ENCODE measurements at regions not wholly inside any gene's neighbourhood (a gene's known extent, or its start where the extent isn't known, plus 50 kb on each side); places are given as distances from the start of the nearest gene placed in this dataset.

DNA sequence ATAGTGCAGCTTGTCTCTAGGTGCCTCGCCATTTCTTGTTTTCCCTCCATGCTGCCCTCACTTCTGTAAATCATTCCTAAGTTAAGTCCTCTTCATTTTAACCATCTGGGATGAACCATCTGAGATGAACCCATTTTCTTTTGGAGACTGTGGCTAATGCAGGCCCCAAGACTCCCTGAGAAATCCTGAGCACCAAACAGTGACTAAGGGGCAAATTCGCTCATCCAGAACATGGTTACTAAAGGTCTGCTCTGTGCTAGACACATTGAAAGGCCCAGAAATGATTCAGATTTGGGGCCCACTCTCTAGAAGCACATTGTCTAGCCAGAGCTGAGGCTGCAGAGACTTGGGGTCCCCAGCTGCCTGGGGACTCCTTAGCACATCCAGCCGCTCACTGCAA is 151.9 kb upstream of the CTTNBP2NL start:
- TF ChIP-seq, protein P1, sequence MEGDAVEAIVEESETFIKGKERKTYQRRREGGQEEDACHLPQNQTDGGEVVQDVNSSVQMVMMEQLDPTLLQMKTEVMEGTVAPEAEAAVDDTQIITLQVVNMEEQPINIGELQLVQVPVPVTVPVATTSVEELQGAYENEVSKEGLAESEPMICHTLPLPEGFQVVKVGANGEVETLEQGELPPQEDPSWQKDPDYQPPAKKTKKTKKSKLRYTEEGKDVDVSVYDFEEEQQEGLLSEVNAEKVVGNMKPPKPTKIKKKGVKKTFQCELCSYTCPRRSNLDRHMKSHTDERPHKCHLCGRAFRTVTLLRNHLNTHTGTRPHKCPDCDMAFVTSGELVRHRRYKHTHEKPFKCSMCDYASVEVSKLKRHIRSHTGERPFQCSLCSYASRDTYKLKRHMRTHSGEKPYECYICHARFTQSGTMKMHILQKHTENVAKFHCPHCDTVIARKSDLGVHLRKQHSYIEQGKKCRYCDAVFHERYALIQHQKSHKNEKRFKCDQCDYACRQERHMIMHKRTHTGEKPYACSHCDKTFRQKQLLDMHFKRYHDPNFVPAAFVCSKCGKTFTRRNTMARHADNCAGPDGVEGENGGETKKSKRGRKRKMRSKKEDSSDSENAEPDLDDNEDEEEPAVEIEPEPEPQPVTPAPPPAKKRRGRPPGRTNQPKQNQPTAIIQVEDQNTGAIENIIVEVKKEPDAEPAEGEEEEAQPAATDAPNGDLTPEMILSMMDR (IDR thresholded peaks at IDR 0.05; ENCODE audit: low read depth, low read length, missing control alignments): no peak
- H3K4me3 ChIP-seq (replicated peaks; ENCODE audit: low read depth, low read length): no peak overlapping the region
- DNase-seq (ENCODE audit: extremely low read depth, low read depth): no peak

DNA sequence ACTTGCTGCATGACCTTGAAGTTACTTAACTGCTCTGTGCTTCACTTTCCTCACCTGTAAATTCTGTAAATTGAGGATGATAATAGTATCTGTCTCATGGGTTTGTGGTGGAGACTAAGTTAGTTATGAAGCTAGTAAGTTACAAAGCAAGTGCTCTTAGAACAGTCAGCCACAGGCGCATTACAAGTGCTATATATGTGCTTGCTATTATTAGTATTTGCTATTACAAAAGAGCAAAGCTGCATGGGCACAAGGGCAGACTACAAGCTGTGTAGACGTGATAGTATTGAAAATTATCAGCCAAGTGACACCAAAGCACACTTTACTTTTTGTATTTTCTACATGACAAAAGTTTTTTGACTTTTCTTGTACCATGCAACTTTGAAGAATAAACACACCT is 150.9 kb upstream of the CTTNBP2NL start:
- no peak for DNase-seq (ENCODE audit: extremely low read depth, low read depth)
- TF ChIP-seq, protein P1 (IDR thresholded peaks at IDR 0.05; ENCODE audit: low read depth, low read length, missing control alignments): no peak
- H3K4me3 ChIP-seq (replicated peaks; ENCODE audit: low read depth, low read length): no peak overlapping the region

DNA sequence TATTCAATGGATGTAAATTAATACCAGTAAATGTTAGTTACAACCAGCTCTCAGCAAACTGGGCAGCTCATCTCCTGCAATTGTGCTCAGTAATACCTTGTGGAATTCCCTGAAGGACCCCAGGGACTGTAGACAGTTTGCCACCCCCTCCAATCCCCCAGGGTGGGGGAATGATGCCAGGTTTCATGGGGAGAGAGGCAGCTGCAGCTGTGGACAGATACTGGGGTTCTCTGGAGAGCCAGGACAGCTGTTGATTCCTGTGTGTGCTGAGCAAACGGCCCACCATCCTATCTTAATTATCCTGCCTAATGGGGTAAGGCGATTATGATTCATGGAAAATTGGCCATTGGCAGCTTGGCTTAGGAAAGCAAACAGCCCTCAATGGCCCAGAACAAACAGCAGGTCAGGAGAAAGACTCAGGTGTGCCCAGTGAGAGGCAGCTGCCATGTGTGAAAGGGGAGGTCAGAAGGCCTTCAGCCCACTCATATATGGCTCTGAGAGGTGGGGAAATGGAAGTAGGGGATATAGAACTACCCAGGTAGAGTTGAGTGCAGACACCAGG is 148.9 kb upstream of the CTTNBP2NL start:
- DNase-seq (ENCODE audit: extremely low read depth, low read depth): no peak
- H3K4me3 ChIP-seq (replicated peaks; ENCODE audit: low read depth, low read length): no peak overlapping the region
- TF ChIP-seq, protein P1 (IDR thresholded peaks at IDR 0.05; ENCODE audit: low read depth, low read length, missing control alignments): no peak

DNA sequence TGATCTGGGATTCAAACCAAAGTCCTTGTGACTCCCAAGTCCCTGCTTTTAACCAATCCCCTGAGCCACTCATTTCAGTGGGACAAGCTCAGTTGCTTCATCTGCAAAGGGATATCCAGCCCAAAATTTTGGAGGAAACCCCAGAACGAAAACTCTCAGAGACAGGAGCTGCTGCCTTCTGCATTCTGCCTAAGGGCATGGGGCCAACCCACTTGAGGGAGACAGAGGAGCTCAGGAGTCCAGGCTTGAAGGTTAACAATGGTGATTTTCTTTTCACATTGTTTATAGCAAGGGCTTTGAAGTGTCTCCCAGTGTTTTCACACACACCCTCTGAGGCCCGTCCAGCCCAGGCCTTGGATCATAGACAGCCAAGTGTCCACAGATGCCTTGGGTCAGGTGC is 148.1 kb upstream of the CTTNBP2NL start:
- no peak overlapping the region for H3K4me3 ChIP-seq (replicated peaks; ENCODE audit: low read depth, low read length)
- TF ChIP-seq, protein P1 (IDR thresholded peaks at IDR 0.05; ENCODE audit: low read depth, low read length, missing control alignments): no peak
- no peak for DNase-seq (ENCODE audit: extremely low read depth, low read depth)

DNA sequence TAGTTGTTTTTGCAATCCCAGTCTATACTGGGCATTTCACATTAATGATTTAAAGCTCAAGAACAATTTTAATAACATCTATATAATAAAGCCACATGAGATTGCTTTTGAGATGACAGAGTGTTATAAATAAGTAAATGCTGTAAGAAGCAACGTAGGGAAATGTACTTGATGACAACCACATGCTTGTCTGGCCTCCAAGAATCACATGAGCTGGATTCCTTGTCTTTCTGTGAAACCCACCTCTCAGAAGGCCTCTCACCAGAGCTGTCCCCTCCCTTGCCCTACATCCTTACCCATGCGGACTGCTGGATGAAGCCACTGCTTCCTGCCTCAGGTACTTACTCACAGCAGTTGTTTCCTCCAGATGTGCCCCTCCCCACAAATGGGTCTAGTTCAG is 145.1 kb upstream of the CTTNBP2NL start:
- TF ChIP-seq, protein P1 (IDR thresholded peaks at IDR 0.05; ENCODE audit: low read depth, low read length, missing control alignments): no peak
- no peak for DNase-seq (ENCODE audit: extremely low read depth, low read depth)

DNA sequence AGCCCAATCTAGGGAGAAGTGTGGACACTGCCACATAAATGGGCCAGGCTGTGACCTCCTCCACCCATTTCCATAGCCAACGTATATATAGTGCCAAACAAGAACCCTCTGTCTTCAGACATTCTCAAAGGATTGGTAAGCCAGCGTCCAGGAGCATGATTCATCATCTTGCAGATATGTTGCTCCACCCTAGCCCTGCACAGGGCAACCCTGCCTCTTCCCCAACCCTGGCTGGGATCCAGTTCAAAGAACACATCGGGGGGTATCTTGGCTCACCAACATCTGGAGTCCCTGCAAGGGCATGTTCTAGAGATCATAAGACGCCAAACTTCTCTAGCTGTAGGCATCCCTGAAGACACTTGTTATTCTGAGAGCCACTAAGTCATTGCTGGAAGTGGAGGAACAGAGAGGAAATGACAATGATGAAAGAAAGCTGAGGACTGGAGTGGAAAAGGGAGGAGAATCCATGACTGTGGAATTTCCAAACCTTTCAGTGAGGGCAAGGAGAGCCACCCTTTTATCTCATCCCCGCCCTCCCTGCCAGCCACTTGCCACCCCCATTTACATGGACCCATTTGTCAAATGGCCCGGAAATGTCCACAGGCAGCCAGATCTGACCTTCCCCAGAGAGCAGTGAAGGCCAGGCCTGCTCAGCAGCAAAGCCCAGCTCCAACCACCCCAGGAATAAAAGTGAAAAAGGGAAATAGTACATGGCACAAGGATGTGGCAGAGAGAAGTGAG is 144.1 kb upstream of the CTTNBP2NL start:
- no peak overlapping the region for H3K4me3 ChIP-seq (replicated peaks; ENCODE audit: low read depth, low read length)
- TF ChIP-seq, protein P1 (IDR thresholded peaks at IDR 0.05; ENCODE audit: low read depth, low read length, missing control alignments): no peak
- no peak for DNase-seq (ENCODE audit: extremely low read depth, low read depth)

More for the DNA sequence above, 145.1 kb upstream of the CTTNBP2NL start:
- no peak overlapping the region for H3K4me3 ChIP-seq (replicated peaks; ENCODE audit: low read depth, low read length)
